Raji (cell line): ENCODE measurements at regions not wholly inside any gene's neighbourhood (a gene's known extent, or its start where the extent isn't known, plus 50 kb on each side); places are given as distances from the start of the nearest gene placed in this dataset.

ENCODE experiments used
- POLR2A ChIP-seq: IDR thresholded peaks from 2 replicates; pipeline ENCODE4 v1.6.1; 2011; ENCODE audit warnings: low read depth, low read length, control low read depth; ENCODE audit not compliant: insufficient read depth

- no peak for TF ChIP-seq POLR2A
These were observed 52.5 kb upstream of the NEDD4L start for GRCh38 chr18:57991552-57991951.

GRCh38 chr18:57989536-57989935 lies 54.5 kb upstream of the NEDD4L start:
- TF ChIP-seq POLR2A, result no peak

- no peak for TF ChIP-seq POLR2A
These were observed 59.4 kb upstream of the NEDD4L start for GRCh38 chr18:57984490-57985115.

GRCh38 chr18:57983965-57984364 lies 60.1 kb upstream of the NEDD4L start:
- no peak for TF ChIP-seq POLR2A

- no peak for TF ChIP-seq POLR2A
These were observed 60.6 kb upstream of the NEDD4L start for GRCh38 chr18:57983472-57983871.

GRCh38 chr18:57982372-57983021 lies 61.5 kb upstream of the NEDD4L start:
- TF ChIP-seq POLR2A, result 0 out of 2 replicates have a peak, but pooled peaks have one; percentile 21

- no peak for TF ChIP-seq POLR2A
These were observed 62.6 kb upstream of the NEDD4L start for GRCh38 chr18:57981308-57982028.

GRCh38 chr18:57980573-57981307 lies 63.3 kb upstream of the NEDD4L start:
- no peak for TF ChIP-seq POLR2A

- TF ChIP-seq POLR2A, result no peak
These were observed 67.7 kb upstream of the NEDD4L start for GRCh38 chr18:57976230-57976773.

GRCh38 chr18:57975805-57976204 lies 68.2 kb upstream of the NEDD4L start:
- TF ChIP-seq POLR2A, result no peak

GRCh38 chr18:57974585-57975265 lies 69.3 kb upstream of the NEDD4L start:
- no peak for TF ChIP-seq POLR2A

GRCh38 chr18:57973889-57974288 lies 70.1 kb upstream of the NEDD4L start:
- TF ChIP-seq POLR2A, result no peak

- TF ChIP-seq POLR2A, result no peak
These were observed 73.5 kb upstream of the NEDD4L start for GRCh38 chr18:57970356-57971095.

GRCh38 chr18:57969824-57970223 lies 74.2 kb upstream of the NEDD4L start:
- TF ChIP-seq POLR2A, result no peak

GRCh38 chr18:57965246-57965645 lies 78.8 kb upstream of the NEDD4L start:
- TF ChIP-seq POLR2A, result peak; percentile 45; the same call in 1 of the 2 replicates
